ENCODE measurements at regions not wholly inside any gene's neighbourhood (a gene's known extent, or its start where the extent isn't known, plus 50 kb on each side); places are given as distances from the start of the nearest gene placed in this dataset.

DNA sequence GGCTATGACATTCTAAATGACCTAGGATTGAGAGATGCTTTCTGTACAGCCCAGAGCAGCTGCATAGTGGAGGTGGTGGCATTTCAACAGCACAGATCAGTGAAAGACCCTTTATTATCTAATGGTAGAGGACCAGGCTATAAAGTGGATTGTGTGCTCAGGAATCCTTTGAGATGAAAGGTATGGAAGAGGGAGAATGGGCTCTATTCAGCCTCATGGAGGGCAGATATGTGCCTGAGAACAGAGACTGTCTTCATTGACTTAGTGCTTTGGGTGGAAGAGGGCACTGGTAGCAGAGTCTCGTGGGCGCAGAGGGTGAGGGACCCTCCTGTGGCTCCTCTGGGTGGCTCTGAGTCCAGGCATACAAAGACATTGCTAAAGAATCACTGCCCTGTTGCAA, 130.0 kb upstream of the SLC24A5 start:
- no peaks in the 10 kb centered on the region for H3K36me3 ChIP-seq (ENCODE audit: control insufficient read depth in 4 of 4, insufficient read depth in 3 of 4, low read depth in 1 of 4, low read length in 3 of 4)
- TF ChIP-seq FOXA2 (IDR thresholded peaks at IDR 0.05) (no peak), CTCF (IDR thresholded peaks at IDR 0.05; ENCODE audit: low read depth, low read length, missing input control) (no peak), HNF4G (IDR thresholded peaks at IDR 0.05) (no peak), ATF3 (IDR thresholded peaks at IDR 0.05) (no peak), RXRA (IDR thresholded peaks at IDR 0.05) (no peak), TAF1 (conservative IDR thresholded peaks at IDR 0.05) (no peak), FOXA1 (IDR thresholded peaks at IDR 0.05) (no peak), JUND (IDR thresholded peaks at IDR 0.05) (no peak), GABPA (IDR thresholded peaks at IDR 0.05 in 1 of 2, conservative IDR thresholded peaks at IDR 0.05 in 1 of 2) (no peak), NR2F2 (IDR thresholded peaks at IDR 0.05) (no peak), RAD21 (IDR thresholded peaks at IDR 0.05) (no peak)
- TF ChIP-seq, protein P1, sequence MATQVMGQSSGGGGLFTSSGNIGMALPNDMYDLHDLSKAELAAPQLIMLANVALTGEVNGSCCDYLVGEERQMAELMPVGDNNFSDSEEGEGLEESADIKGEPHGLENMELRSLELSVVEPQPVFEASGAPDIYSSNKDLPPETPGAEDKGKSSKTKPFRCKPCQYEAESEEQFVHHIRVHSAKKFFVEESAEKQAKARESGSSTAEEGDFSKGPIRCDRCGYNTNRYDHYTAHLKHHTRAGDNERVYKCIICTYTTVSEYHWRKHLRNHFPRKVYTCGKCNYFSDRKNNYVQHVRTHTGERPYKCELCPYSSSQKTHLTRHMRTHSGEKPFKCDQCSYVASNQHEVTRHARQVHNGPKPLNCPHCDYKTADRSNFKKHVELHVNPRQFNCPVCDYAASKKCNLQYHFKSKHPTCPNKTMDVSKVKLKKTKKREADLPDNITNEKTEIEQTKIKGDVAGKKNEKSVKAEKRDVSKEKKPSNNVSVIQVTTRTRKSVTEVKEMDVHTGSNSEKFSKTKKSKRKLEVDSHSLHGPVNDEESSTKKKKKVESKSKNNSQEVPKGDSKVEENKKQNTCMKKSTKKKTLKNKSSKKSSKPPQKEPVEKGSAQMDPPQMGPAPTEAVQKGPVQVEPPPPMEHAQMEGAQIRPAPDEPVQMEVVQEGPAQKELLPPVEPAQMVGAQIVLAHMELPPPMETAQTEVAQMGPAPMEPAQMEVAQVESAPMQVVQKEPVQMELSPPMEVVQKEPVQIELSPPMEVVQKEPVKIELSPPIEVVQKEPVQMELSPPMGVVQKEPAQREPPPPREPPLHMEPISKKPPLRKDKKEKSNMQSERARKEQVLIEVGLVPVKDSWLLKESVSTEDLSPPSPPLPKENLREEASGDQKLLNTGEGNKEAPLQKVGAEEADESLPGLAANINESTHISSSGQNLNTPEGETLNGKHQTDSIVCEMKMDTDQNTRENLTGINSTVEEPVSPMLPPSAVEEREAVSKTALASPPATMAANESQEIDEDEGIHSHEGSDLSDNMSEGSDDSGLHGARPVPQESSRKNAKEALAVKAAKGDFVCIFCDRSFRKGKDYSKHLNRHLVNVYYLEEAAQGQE (IDR thresholded peaks at IDR 0.05), result no peak
- TF ChIP-seq, protein P2, sequence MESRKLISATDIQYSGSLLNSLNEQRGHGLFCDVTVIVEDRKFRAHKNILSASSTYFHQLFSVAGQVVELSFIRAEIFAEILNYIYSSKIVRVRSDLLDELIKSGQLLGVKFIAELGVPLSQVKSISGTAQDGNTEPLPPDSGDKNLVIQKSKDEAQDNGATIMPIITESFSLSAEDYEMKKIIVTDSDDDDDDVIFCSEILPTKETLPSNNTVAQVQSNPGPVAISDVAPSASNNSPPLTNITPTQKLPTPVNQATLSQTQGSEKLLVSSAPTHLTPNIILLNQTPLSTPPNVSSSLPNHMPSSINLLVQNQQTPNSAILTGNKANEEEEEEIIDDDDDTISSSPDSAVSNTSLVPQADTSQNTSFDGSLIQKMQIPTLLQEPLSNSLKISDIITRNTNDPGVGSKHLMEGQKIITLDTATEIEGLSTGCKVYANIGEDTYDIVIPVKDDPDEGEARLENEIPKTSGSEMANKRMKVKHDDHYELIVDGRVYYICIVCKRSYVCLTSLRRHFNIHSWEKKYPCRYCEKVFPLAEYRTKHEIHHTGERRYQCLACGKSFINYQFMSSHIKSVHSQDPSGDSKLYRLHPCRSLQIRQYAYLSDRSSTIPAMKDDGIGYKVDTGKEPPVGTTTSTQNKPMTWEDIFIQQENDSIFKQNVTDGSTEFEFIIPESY (IDR thresholded peaks at IDR 0.05), result no peak
- TF ChIP-seq, protein P3, sequence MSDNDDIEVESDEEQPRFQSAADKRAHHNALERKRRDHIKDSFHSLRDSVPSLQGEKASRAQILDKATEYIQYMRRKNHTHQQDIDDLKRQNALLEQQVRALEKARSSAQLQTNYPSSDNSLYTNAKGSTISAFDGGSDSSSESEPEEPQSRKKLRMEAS (IDR thresholded peaks at IDR 0.05), result no peak
- WGBS, result 99% methylated on average over 2 of the region's 2 CpGs

DNA sequence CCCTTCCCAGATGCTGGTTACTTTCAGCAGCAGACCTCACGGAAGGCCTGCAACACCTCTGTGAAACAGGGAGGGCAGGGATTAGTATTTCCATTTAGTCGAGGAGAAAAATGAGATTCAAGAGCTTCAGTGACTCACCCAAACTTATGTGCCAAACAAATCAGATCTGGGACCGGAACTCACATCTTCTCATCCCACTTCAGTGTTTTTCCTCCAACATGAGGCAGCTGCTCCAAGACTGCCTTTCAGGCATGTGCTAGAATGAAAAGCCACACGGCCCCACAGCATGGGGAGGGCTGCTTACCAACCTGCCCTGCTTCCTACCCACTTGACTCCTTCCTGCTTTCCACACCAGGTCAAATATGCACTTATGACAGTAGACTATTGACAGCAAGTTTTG, 129.4 kb upstream of the SLC24A5 start:
- H3K9ac ChIP-seq (ENCODE audit: low read depth in 1 of 2, low read length in 2 of 2), result no peak overlapping the region
- DNase-seq (ENCODE audit: low spot score), result no peak
- no peaks in the 10 kb centered on the region for H3K4me1 ChIP-seq (ENCODE audit: control insufficient read depth in 4 of 4, insufficient read depth in 4 of 4, low read length in 3 of 4)
- H3K4me3 ChIP-seq (ENCODE audit: low read depth in 1 of 3, low read length in 3 of 3), result no peak overlapping the region
- no peaks in the 10 kb centered on the region for H3K36me3 ChIP-seq (ENCODE audit: control insufficient read depth in 4 of 4, insufficient read depth in 3 of 4, low read depth in 1 of 4, low read length in 3 of 4)
- H3K27ac ChIP-seq (ENCODE audit: low read depth in 1 of 2, low read length in 2 of 2), result no peak overlapping the region
- no peaks in the 10 kb centered on the region for H3K27me3 ChIP-seq (ENCODE audit: control insufficient read depth in 4 of 4, insufficient read depth in 4 of 4, low read length in 3 of 4)
- TF ChIP-seq ATF3 (IDR thresholded peaks at IDR 0.05) (no peak), EGR1 (IDR thresholded peaks at IDR 0.05; ENCODE audit: low read depth in 2 of 2) (no peak)
- 84% methylated on average over 4 of the region's 4 CpGs for WGBS
- H3K9me3 ChIP-seq (ENCODE audit: control insufficient read depth in 4 of 4, low read length in 3 of 4), result no peaks in the 10 kb centered on the region

More for the DNA sequence above, 130.0 kb upstream of the SLC24A5 start:
- Histone ChIP-seq H3K27ac (ENCODE audit: low read depth in 1 of 2, low read length in 2 of 2) (no peak overlapping the region), H3K9ac (ENCODE audit: low read depth in 1 of 2, low read length in 2 of 2) (no peak overlapping the region), H3K4me3 (ENCODE audit: low read depth in 1 of 3, low read length in 3 of 3) (no peak overlapping the region), H3K9me3 (ENCODE audit: control insufficient read depth in 4 of 4, low read length in 3 of 4) (no peaks in the 10 kb centered on the region), H3K27me3 (ENCODE audit: control insufficient read depth in 4 of 4, insufficient read depth in 4 of 4, low read length in 3 of 4) (no peaks in the 10 kb centered on the region), H3K4me1 (ENCODE audit: control insufficient read depth in 4 of 4, insufficient read depth in 4 of 4, low read length in 3 of 4) (no peaks in the 10 kb centered on the region)
- no peak for DNase-seq (ENCODE audit: low spot score)

Measured in liver (tissue), 8 donors.